WTC11 (cell line): ENCODE measurements at regions not wholly inside any gene's neighbourhood (a gene's known extent, or its start where the extent isn't known, plus 50 kb on each side); places are given as distances from the start of the nearest gene placed in this dataset.

Source experiments
- ATAC-seq: fragments of 200-7000 bp; cut with Tn5 transposase; 2 replicates; pipeline ENCODE4 v1.10.0; 2021; ENCODE audit warnings: mild to moderate bottlenecking, moderate library complexity
- CTCF ChIA-PET: fragments of 300-600 bp; sonication (Branson Sonifier 250); formaldehyde crosslinking; loops from one replicate; lab custom pipeline; 2021; ENCODE audit warnings: antibody characterized with exemption; lab: Charles Lee
- POLR2A ChIA-PET: fragments of 350-600 bp; sonication (Branson Sonifier 250); formaldehyde crosslinking; loops from one replicate; lab custom pipeline; 2021; ENCODE audit warnings: antibody characterized with exemption; lab: Charles Lee
- DNase-seq: peaks from one replicate; pipeline ENCODE4 v3.0.0; 2021; ENCODE audit warnings: low spot score
- H3K27ac Mint-ChIP-seq: 2 replicates; pipeline ENCODE4 v1.8.0; 2021; ENCODE audit warnings: mixed read lengths
- H3K27me3 Mint-ChIP-seq: 2 replicates; pipeline ENCODE4 v1.8.0; 2021; ENCODE audit warnings: low read depth, mild to moderate bottlenecking, moderate library complexity, mixed read lengths
- H3K36me3 Mint-ChIP-seq: 2 replicates; pipeline ENCODE4 v1.8.0; 2021; ENCODE audit warnings: mixed read lengths
- H3K4me1 Mint-ChIP-seq: 2 replicates; pipeline ENCODE4 v1.8.0; 2022; ENCODE audit warnings: mixed read lengths
- H3K4me3 Mint-ChIP-seq: 2 replicates; pipeline ENCODE4 v1.8.0; 2021; ENCODE audit warnings: mild to moderate bottlenecking, moderate library complexity, mixed read lengths
- H3K9me3 Mint-ChIP-seq: 2 replicates; pipeline ENCODE4 v1.8.0; 2021; ENCODE audit warnings: mixed read lengths
- E2F1 ChIP-seq: sonication (generic); formaldehyde crosslinking; IDR thresholded peaks from 2 replicates; pipeline ENCODE4 v1.8.0; 2022; ENCODE audit warnings: mild to moderate bottlenecking, missing genetic modification reagents
- EMX1 ChIP-seq: fragments of 250-450 bp; sonication (Bioruptor Pico); IDR thresholded peaks from 2 replicates; pipeline ENCODE4 v1.8.0; 2021; ENCODE audit warnings: mild to moderate bottlenecking
- FOXP1 ChIP-seq: sonication (generic); formaldehyde crosslinking; IDR thresholded peaks from 2 replicates; pipeline ENCODE4 v1.8.0; 2022; ENCODE audit warnings: missing genetic modification reagents, mild to moderate bottlenecking, moderate library complexity, borderline replicate concordance
- NFYB ChIP-seq: sonication (generic); formaldehyde crosslinking; conservative IDR thresholded peaks from 2 replicates; pipeline ENCODE4 v1.8.0; 2022; ENCODE audit warnings: low read depth, missing genetic modification reagents
- PRRX2 ChIP-seq: fragments of 250-450 bp; sonication (Bioruptor Pico); IDR thresholded peaks from 2 replicates; pipeline ENCODE4 v1.8.0; 2021; ENCODE audit warnings: mild to moderate bottlenecking
- SP1 ChIP-seq: sonication (generic); formaldehyde crosslinking; conservative IDR thresholded peaks from 2 replicates; pipeline ENCODE4 v1.8.1; 2022; ENCODE audit warnings: missing genetic modification reagents
- TEAD4 ChIP-seq: sonication (generic); formaldehyde crosslinking; IDR thresholded peaks from 2 replicates; pipeline ENCODE4 v1.8.0; 2022; ENCODE audit warnings: mild to moderate bottlenecking, missing genetic modification reagents
- TP53 ChIP-seq: sonication (generic); formaldehyde crosslinking; IDR thresholded peaks from 2 replicates; pipeline ENCODE4 v1.8.1; 2023; ENCODE audit warnings: mild to moderate bottlenecking, missing genetic modification reagents
- ZBTB21 ChIP-seq: sonication (generic); formaldehyde crosslinking; IDR thresholded peaks from 2 replicates; pipeline ENCODE4 v1.8.1; 2023; ENCODE audit warnings: mild to moderate bottlenecking, missing genetic modification reagents, borderline replicate concordance
- ZNF138 ChIP-seq: sonication (generic); formaldehyde crosslinking; conservative IDR thresholded peaks from 2 replicates; pipeline ENCODE4 v1.8.1; 2022; ENCODE audit warnings: mild to moderate bottlenecking, moderate library complexity, missing genetic modification reagents
- ZNF219 ChIP-seq: sonication (generic); formaldehyde crosslinking; IDR thresholded peaks from 2 replicates; pipeline ENCODE4 v1.8.0; 2023; ENCODE audit warnings: missing genetic modification reagents, mild to moderate bottlenecking, borderline replicate concordance
- ZNF396 ChIP-seq: fragments of 250-450 bp; sonication (Bioruptor Pico); IDR thresholded peaks from 2 replicates; pipeline ENCODE4 v1.8.0; 2021; ENCODE audit warnings: mild to moderate bottlenecking, moderate library complexity, borderline replicate concordance
- ZNF671 ChIP-seq: fragments of 250-450 bp; sonication (Bioruptor Pico); IDR thresholded peaks from 2 replicates; pipeline ENCODE4 v1.8.0; 2021; ENCODE audit warnings: mild to moderate bottlenecking
- TF ChIP-seq, protein P1 (sequence below): fragments of 250-450 bp; sonication (Bioruptor Pico); IDR thresholded peaks from 2 replicates; pipeline ENCODE4 v2.1.2; 2022; ENCODE audit warnings: mild to moderate bottlenecking, moderate library complexity
- TF ChIP-seq, protein P2 (sequence below): sonication (generic); formaldehyde crosslinking; IDR thresholded peaks from 2 replicates; pipeline ENCODE4 v1.8.1; 2022; ENCODE audit warnings: missing genetic modification reagents, borderline replicate concordance
- TF ChIP-seq, protein P3 (sequence below): sonication (generic); formaldehyde crosslinking; IDR thresholded peaks from 2 replicates; pipeline ENCODE4 v1.8.1; 2023; ENCODE audit warnings: mild to moderate bottlenecking, missing genetic modification reagents, borderline replicate concordance
- TF ChIP-seq, protein P4 (sequence below): sonication (generic); formaldehyde crosslinking; IDR thresholded peaks from 2 replicates; pipeline ENCODE4 v1.8.0; 2023; ENCODE audit warnings: missing genetic modification reagents
- TF ChIP-seq, protein P5 (sequence below): sonication (generic); formaldehyde crosslinking; IDR thresholded peaks from 2 replicates; pipeline ENCODE4 v1.8.1; 2023; ENCODE audit warnings: mild to moderate bottlenecking, missing genetic modification reagents, moderate library complexity
- TF ChIP-seq, protein P6 (sequence below): sonication (generic); formaldehyde crosslinking; IDR thresholded peaks from 2 replicates; pipeline ENCODE4 v1.8.0; 2022; ENCODE audit warnings: missing genetic modification reagents

GRCh38 chr11:45741582-45741981 lies 63.4 kb upstream of the SLC35C1 start:
- H3K9me3 Mint-ChIP-seq: peaks cover 10% of the 10 kb centered on the region
- ATAC-seq: no peak
- CTCF ChIA-PET: interaction anchor here (0.9 to 1.1 kb wide), 2 partner anchors 30 to 371 kb away, joined by 3 read pairs; no protein-coding TSS in a partner anchor
- H3K4me3 Mint-ChIP-seq: no peak overlapping the region
- TF ChIP-seq TP53 (CRISPR knock-in tag) (no peak), SP1 (CRISPR knock-in tag) (no peak), NFYB (CRISPR knock-in tag) (no peak)
- TF ChIP-seq, protein P1, sequence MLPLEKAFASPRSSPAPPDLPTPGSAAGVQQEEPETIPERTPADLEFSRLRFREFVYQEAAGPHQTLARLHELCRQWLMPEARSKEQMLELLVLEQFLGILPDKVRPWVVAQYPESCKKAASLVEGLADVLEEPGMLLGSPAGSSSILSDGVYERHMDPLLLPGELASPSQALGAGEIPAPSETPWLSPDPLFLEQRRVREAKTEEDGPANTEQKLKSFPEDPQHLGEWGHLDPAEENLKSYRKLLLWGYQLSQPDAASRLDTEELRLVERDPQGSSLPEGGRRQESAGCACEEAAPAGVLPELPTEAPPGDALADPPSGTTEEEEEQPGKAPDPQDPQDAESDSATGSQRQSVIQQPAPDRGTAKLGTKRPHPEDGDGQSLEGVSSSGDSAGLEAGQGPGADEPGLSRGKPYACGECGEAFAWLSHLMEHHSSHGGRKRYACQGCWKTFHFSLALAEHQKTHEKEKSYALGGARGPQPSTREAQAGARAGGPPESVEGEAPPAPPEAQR (CRISPR knock-in tag): no peak
- TF ChIP-seq, protein P2, sequence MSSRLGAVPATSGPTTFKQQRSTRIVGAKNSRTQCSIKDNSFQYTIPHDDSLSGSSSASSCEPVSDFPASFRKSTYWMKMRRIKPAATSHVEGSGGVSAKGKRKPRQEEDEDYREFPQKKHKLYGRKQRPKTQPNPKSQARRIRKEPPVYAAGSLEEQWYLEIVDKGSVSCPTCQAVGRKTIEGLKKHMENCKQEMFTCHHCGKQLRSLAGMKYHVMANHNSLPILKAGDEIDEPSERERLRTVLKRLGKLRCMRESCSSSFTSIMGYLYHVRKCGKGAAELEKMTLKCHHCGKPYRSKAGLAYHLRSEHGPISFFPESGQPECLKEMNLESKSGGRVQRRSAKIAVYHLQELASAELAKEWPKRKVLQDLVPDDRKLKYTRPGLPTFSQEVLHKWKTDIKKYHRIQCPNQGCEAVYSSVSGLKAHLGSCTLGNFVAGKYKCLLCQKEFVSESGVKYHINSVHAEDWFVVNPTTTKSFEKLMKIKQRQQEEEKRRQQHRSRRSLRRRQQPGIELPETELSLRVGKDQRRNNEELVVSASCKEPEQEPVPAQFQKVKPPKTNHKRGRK (CRISPR knock-in tag): no peak
- TF ChIP-seq, protein P3, sequence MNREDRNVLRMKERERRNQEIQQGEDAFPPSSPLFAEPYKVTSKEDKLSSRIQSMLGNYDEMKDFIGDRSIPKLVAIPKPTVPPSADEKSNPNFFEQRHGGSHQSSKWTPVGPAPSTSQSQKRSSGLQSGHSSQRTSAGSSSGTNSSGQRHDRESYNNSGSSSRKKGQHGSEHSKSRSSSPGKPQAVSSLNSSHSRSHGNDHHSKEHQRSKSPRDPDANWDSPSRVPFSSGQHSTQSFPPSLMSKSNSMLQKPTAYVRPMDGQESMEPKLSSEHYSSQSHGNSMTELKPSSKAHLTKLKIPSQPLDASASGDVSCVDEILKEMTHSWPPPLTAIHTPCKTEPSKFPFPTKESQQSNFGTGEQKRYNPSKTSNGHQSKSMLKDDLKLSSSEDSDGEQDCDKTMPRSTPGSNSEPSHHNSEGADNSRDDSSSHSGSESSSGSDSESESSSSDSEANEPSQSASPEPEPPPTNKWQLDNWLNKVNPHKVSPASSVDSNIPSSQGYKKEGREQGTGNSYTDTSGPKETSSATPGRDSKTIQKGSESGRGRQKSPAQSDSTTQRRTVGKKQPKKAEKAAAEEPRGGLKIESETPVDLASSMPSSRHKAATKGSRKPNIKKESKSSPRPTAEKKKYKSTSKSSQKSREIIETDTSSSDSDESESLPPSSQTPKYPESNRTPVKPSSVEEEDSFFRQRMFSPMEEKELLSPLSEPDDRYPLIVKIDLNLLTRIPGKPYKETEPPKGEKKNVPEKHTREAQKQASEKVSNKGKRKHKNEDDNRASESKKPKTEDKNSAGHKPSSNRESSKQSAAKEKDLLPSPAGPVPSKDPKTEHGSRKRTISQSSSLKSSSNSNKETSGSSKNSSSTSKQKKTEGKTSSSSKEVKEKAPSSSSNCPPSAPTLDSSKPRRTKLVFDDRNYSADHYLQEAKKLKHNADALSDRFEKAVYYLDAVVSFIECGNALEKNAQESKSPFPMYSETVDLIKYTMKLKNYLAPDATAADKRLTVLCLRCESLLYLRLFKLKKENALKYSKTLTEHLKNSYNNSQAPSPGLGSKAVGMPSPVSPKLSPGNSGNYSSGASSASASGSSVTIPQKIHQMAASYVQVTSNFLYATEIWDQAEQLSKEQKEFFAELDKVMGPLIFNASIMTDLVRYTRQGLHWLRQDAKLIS (CRISPR knock-in tag): no peak
- no peak for DNase-seq
- H3K36me3 Mint-ChIP-seq: peaks cover 9% of the 10 kb centered on the region
- POLR2A ChIA-PET: no interaction called here
- H3K27me3 Mint-ChIP-seq: peaks cover 4% of the 10 kb centered on the region; the same call in 1 of the 2 replicates
- no peak overlapping the region for H3K27ac Mint-ChIP-seq
- peaks cover 18% of the 10 kb centered on the region for H3K4me1 Mint-ChIP-seq

- no peak overlapping the region for H3K27ac Mint-ChIP-seq
- no peak for DNase-seq
- H3K4me1 Mint-ChIP-seq: peaks cover 18% of the 10 kb centered on the region
- ChIA-PET POLR2A (no interaction called here), CTCF (interaction anchor here (0.9 kb wide), 1 partner anchor 31 kb away, joined by 3 read pairs; no protein-coding TSS in a partner anchor)
- H3K9me3 Mint-ChIP-seq: peaks cover 15% of the 10 kb centered on the region
- no peak for ATAC-seq
- TF ChIP-seq ZNF396 (CRISPR knock-in tag): no peak
- TF ChIP-seq, protein P4, sequence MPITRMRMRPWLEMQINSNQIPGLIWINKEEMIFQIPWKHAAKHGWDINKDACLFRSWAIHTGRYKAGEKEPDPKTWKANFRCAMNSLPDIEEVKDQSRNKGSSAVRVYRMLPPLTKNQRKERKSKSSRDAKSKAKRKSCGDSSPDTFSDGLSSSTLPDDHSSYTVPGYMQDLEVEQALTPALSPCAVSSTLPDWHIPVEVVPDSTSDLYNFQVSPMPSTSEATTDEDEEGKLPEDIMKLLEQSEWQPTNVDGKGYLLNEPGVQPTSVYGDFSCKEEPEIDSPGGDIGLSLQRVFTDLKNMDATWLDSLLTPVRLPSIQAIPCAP (CRISPR knock-in tag): no peak
- no peak overlapping the region for H3K4me3 Mint-ChIP-seq
- peaks cover 9% of the 10 kb centered on the region for H3K27me3 Mint-ChIP-seq
- peaks cover 13% of the 10 kb centered on the region for H3K36me3 Mint-ChIP-seq
These were observed 63.9 kb upstream of the SLC35C1 start for GRCh38 chr11:45741032-45741431.

DNA sequence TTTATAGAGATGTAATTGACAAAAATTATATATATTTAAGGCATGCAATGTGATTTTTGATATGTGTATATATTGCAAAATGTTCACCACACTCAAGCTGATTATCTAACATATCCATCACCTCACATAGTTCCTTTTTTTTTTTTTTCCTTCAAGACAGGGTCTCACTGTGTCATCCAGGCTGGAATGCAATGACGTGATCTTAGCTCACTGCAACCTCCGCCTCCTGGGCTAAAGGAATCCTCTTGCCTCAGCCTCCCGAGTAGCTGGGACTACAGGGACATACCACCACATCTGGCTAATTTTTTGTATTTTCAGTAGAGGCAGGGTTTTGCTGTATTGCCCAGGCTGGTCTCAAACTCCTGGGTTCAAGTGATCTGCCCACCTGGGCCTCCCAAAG lies 65.1 kb upstream of the SLC35C1 start:
- Mint-ChIP-seq H3K27ac (no peak overlapping the region), H3K4me3 (no peak overlapping the region), H3K9me3 (peaks cover 20% of the 10 kb centered on the region), H3K4me1 (peaks cover 12% of the 10 kb centered on the region), H3K36me3 (peaks cover 15% of the 10 kb centered on the region), H3K27me3 (peaks cover 11% of the 10 kb centered on the region)
- ChIA-PET POLR2A (interaction anchor here (0.6 kb wide), 1 partner anchor 22 kb away, joined by 3 read pairs; no protein-coding TSS in a partner anchor), CTCF (no interaction called here)
- no peak for DNase-seq
- no peak for ATAC-seq
- TF ChIP-seq PRRX2 (no peak), NFYB (CRISPR knock-in tag) (no peak), ZNF138 (no peak), FOXP1 (CRISPR knock-in tag) (no peak), ZNF671 (CRISPR knock-in tag) (no peak), E2F1 (CRISPR knock-in tag) (no peak), ZBTB21 (CRISPR knock-in tag) (no peak), EMX1 (CRISPR knock-in tag) (no peak), ZNF219 (CRISPR knock-in tag) (no peak), TEAD4 (CRISPR knock-in tag) (no peak)
- TF ChIP-seq, protein P5, sequence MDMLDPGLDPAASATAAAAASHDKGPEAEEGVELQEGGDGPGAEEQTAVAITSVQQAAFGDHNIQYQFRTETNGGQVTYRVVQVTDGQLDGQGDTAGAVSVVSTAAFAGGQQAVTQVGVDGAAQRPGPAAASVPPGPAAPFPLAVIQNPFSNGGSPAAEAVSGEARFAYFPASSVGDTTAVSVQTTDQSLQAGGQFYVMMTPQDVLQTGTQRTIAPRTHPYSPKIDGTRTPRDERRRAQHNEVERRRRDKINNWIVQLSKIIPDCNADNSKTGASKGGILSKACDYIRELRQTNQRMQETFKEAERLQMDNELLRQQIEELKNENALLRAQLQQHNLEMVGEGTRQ (CRISPR knock-in tag): no peak
- TF ChIP-seq, protein P6, sequence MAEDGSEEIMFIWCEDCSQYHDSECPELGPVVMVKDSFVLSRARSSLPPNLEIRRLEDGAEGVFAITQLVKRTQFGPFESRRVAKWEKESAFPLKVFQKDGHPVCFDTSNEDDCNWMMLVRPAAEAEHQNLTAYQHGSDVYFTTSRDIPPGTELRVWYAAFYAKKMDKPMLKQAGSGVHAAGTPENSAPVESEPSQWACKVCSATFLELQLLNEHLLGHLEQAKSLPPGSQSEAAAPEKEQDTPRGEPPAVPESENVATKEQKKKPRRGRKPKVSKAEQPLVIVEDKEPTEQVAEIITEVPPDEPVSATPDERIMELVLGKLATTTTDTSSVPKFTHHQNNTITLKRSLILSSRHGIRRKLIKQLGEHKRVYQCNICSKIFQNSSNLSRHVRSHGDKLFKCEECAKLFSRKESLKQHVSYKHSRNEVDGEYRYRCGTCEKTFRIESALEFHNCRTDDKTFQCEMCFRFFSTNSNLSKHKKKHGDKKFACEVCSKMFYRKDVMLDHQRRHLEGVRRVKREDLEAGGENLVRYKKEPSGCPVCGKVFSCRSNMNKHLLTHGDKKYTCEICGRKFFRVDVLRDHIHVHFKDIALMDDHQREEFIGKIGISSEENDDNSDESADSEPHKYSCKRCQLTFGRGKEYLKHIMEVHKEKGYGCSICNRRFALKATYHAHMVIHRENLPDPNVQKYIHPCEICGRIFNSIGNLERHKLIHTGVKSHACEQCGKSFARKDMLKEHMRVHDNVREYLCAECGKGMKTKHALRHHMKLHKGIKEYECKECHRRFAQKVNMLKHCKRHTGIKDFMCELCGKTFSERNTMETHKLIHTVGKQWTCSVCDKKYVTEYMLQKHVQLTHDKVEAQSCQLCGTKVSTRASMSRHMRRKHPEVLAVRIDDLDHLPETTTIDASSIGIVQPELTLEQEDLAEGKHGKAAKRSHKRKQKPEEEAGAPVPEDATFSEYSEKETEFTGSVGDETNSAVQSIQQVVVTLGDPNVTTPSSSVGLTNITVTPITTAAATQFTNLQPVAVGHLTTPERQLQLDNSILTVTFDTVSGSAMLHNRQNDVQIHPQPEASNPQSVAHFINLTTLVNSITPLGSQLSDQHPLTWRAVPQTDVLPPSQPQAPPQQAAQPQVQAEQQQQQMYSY (CRISPR knock-in tag): no peak
